Upper lobe of left lung (tissue), 4 donors: ENCODE measurements at regions not wholly inside any gene's neighbourhood (a gene's known extent, or its start where the extent isn't known, plus 50 kb on each side); places are given as distances from the start of the nearest gene placed in this dataset.

Source experiments
- CTCF ChIP-seq, 6 experiments: fragments of 450-650 bp in 4 of 6; fragments of 200-600 bp in 2 of 6; sonication (generic) in 2 of 6; IDR thresholded peaks; one replicate each; pipeline ENCODE4 v1.5.1; 2016 to 2019; ENCODE audit warnings: antibody characterized with exemption in 6 of 6
- POLR2AphosphoS5 ChIP-seq, 2 donors: sonication (generic); formaldehyde crosslinking; IDR thresholded peaks; one replicate each; pipeline ENCODE4 v1.5.1; 2017; ENCODE audit warnings: antibody characterized with exemption in 2 of 2

- TF ChIP-seq CTCF (IDR thresholded peaks at IDR 0.05) (no peak), POLR2AphosphoS5 (IDR thresholded peaks at IDR 0.05) (no peak)
Measured at GRCh38 chr14:28152453-28153044, 614.0 kb upstream of the FOXG1 start.
